ES-I3 (cell line): ENCODE measurements at regions not wholly inside any gene's neighbourhood (a gene's known extent, or its start where the extent isn't known, plus 50 kb on each side); places are given as distances from the start of the nearest gene placed in this dataset.

Source experiments
- H3K36me3 ChIP-seq: 2 replicates; pipeline ENCODE4 v1.6.1; 2013; ENCODE audit warnings: mild to moderate bottlenecking, low read length, control low read depth, moderate library complexity; ENCODE audit not compliant: insufficient read depth
- H3K4me1 ChIP-seq: 2 replicates; pipeline ENCODE4 v1.6.1; 2013; ENCODE audit warnings: mild to moderate bottlenecking, control low read depth, low read length; ENCODE audit not compliant: insufficient read depth
- H3K9ac ChIP-seq: 2 replicates; pipeline ENCODE4 v1.6.1; 2013; ENCODE audit warnings: low read depth, mild to moderate bottlenecking, low read length, moderate library complexity
- H3K9me3 ChIP-seq: 2 replicates; pipeline ENCODE4 v1.6.1; 2013; ENCODE audit warnings: mild to moderate bottlenecking, low read length, moderate library complexity; ENCODE audit not compliant: control insufficient read depth, insufficient read depth

- Histone ChIP-seq H3K9ac (no peak overlapping the region), H3K4me1 (no peaks in the 10 kb centered on the region), H3K9me3 (peaks cover 7% of the 10 kb centered on the region), H3K36me3 (no peaks in the 10 kb centered on the region)
Observed at GRCh38 chr9:78919701-78920100, 622.8 kb downstream of the PSAT1 start.

DNA sequence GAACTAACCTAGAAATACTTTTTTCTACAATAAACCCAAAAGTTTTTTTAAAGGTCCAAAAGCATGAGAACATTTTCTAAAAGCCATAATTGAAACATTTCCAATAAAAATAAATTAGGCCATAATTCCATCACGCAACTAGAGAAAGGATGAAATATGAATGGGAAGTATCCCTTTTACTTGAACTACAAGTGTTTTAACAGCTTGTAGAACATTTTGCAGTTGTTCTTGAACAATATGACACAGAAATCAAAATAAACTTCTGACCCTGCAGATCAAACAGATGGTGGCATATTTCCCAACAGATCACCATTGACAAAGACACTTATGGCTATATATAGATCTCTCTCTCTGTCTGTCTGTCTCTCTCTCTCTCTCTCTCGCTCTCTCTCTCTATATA is 624.4 kb downstream of the PSAT1 start:
- H3K36me3 ChIP-seq: no peaks in the 10 kb centered on the region
- H3K4me1 ChIP-seq: no peaks in the 10 kb centered on the region
- peaks cover 7% of the 10 kb centered on the region for H3K9me3 ChIP-seq

GRCh38 chr9:78923966-78924659 is 627.2 kb downstream of the PSAT1 start:
- H3K9me3 ChIP-seq: no peaks in the 10 kb centered on the region
- H3K4me1 ChIP-seq: no peaks in the 10 kb centered on the region
- H3K9ac ChIP-seq: no peak overlapping the region
- no peaks in the 10 kb centered on the region for H3K36me3 ChIP-seq

More for the DNA sequence above, 624.4 kb downstream of the PSAT1 start:
- H3K9ac ChIP-seq: no peak overlapping the region

DNA sequence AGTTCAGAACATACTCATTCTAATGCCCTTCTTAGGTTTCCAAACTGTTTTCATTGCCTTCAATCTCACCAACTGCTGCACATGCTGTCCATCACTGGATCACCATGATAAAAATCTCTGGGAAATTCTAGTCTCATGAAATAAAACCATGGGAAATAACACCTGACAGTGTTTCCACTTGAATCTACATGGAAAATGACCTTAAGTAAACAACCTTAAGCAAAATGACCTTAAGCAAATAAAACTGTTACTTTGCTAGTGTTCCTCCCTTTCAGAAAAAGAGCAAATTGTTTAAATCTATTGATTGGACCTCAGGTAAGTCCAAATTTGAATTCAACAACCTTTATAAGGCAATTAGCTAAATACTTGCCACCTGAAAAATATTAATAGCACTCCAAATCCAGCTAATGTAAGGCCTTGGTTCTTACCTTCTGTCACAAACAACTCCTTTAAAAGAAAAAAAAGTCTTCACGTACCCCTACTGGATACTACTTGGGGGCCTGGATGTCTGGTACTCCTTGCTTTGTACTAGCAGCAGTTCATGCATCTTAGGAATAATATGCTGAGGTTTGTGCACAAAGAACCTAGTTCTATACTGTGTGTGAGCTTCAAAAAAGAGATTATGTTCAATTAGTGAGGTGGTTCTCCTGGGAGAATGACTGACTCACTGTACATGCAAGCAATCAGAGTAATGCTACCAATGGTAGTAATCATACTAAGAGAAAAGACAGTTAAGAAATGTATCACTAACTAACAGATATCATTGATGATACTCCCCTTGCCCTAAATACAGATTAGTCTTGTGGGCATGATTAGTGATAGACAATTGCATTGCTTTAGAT is 630.4 kb downstream of the PSAT1 start:
- Histone ChIP-seq H3K9me3 (no peaks in the 10 kb centered on the region), H3K9ac (no peak overlapping the region), H3K4me1 (no peaks in the 10 kb centered on the region), H3K36me3 (no peaks in the 10 kb centered on the region)

DNA sequence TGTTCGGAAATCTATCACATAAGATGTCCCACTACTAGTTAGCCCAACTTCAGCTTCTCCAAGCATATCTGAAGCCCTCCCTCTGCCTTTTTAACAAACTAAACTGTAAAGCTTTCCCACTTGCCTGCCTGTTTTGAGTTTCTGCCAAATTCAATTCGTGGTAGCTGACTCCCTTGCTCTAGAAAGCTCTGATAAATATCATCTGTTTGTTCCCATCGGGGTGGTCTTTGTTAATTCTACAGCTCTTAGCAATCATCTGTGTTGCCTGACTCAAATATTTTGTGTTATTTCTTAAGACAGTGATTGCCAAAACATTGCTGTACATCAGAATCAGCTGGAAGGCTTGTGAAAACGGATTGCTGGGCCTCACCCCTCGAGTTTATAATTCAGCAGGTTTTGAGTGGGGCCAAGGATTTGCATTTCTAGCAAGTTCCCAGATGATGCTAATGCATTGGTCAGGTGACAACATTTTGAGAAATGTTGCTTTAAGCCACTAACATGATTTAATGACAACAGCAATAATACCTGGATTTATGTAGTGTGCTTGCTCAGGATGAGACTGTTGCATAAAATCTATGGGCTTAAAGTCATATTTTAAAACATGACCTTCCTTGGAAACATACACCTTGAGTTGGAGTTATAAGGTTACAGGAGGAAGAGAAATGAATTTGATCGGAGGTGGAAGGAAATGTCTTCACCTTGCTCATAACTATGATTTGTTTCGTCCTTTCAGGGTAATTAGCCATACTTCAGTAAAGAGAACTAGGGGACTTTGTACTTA is 631.9 kb downstream of the PSAT1 start:
- Histone ChIP-seq H3K4me1 (no peaks in the 10 kb centered on the region), H3K9me3 (no peaks in the 10 kb centered on the region), H3K9ac (no peak overlapping the region; the same call in 1 of the 2 replicates), H3K36me3 (no peaks in the 10 kb centered on the region)

DNA sequence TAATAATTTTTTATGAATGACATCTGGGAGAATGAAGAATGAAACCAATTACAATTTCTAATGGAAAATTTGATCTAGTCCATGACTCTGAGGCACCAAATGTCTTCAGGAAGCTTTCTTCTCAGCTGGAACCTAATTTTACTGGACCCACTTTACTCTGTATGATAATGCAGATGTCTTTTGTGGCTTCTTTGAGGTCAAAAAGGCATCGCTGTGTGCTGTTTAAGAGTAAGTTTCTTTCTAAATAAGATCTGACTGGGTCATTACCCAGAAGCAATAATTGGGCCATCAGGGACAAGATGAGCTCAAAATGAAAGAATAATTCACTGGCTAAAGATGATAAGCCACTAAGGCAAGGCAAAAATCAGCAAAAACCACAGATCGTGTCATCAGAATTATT is 633.4 kb downstream of the PSAT1 start:
- no peaks in the 10 kb centered on the region for H3K4me1 ChIP-seq
- no peaks in the 10 kb centered on the region for H3K9me3 ChIP-seq
- no peak overlapping the region for H3K9ac ChIP-seq
- H3K36me3 ChIP-seq: no peaks in the 10 kb centered on the region

GRCh38 chr9:78932849-78933627 is 636.1 kb downstream of the PSAT1 start:
- no peaks in the 10 kb centered on the region for H3K4me1 ChIP-seq
- no peak overlapping the region for H3K9ac ChIP-seq
- no peaks in the 10 kb centered on the region for H3K9me3 ChIP-seq
- H3K36me3 ChIP-seq: no peaks in the 10 kb centered on the region

DNA sequence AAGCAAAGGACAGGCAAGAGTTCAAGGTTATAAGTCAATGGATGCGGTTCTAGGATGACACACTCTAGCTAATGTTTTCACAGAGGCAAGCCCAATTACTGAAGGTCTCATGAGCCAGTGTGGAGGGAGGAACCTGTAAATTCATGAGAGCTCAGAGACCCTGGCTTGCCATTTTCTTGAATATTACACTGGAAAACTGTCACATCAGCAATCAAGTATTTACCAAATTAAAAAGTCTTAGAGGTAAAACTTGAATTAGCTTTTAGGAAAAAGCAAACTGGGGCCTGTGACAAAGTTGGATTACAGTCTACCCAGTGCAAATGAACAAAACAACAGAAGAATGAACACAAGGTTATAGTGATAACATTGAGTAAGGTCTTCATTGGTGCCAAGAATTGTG is 636.9 kb upstream of the TLE4 start:
- H3K9me3 ChIP-seq: no peaks in the 10 kb centered on the region

GRCh38 chr9:78938821-78939220 is 632.9 kb upstream of the TLE4 start:
- Histone ChIP-seq H3K9ac (no peak overlapping the region), H3K36me3 (no peaks in the 10 kb centered on the region), H3K9me3 (no peaks in the 10 kb centered on the region), H3K4me1 (no peaks in the 10 kb centered on the region)

More for the DNA sequence above, 636.9 kb upstream of the TLE4 start:
- H3K4me1 ChIP-seq: no peaks in the 10 kb centered on the region
- no peaks in the 10 kb centered on the region for H3K36me3 ChIP-seq
- no peak overlapping the region for H3K9ac ChIP-seq

GRCh38 chr9:78939311-78940065 is 632.3 kb upstream of the TLE4 start:
- H3K4me1 ChIP-seq: no peaks in the 10 kb centered on the region
- no peak overlapping the region for H3K9ac ChIP-seq
- H3K36me3 ChIP-seq: no peaks in the 10 kb centered on the region
- no peaks in the 10 kb centered on the region for H3K9me3 ChIP-seq

GRCh38 chr9:78940121-78940855 is 631.5 kb upstream of the TLE4 start:
- no peaks in the 10 kb centered on the region for H3K9me3 ChIP-seq
- H3K9ac ChIP-seq: no peak overlapping the region
- no peaks in the 10 kb centered on the region for H3K4me1 ChIP-seq
- H3K36me3 ChIP-seq: no peaks in the 10 kb centered on the region

GRCh38 chr9:78954286-78954685 is 617.5 kb upstream of the TLE4 start:
- H3K9me3 ChIP-seq: peaks cover 5% of the 10 kb centered on the region; the same call in 1 of the 2 replicates
- H3K9ac ChIP-seq: no peak overlapping the region
- no peaks in the 10 kb centered on the region for H3K4me1 ChIP-seq
- no peaks in the 10 kb centered on the region for H3K36me3 ChIP-seq

- no peaks in the 10 kb centered on the region for H3K36me3 ChIP-seq
- H3K9me3 ChIP-seq: no peaks in the 10 kb centered on the region; the same call in 1 of the 2 replicates
- no peaks in the 10 kb centered on the region for H3K4me1 ChIP-seq
- H3K9ac ChIP-seq: no peak overlapping the region
Observed at GRCh38 chr9:78958892-78959291, 612.9 kb upstream of the TLE4 start.
